HG03442 (cell line): ENCODE measurements at regions not wholly inside any gene's neighbourhood (a gene's known extent, or its start where the extent isn't known, plus 50 kb on each side); places are given as distances from the start of the nearest gene placed in this dataset.
"Not testable (repeated sequence)": the region's sequence is repeated elsewhere in the genome, so short reads cannot be mapped to it uniquely, and the experiment has no call there.

Experiments used
- ATAC-seq: cut with Tn5 transposase; IDR thresholded peaks from one replicate; pipeline ENCODE4 v1.9.1; 2021; ENCODE audit warnings: mild to moderate bottlenecking, moderate library complexity; ENCODE audit not compliant: unreplicated experiment

GRCh38 chr5:117588611-117589010, 1014.0 kb upstream of the SEMA6A start:
- no peak for ATAC-seq

- no peak for ATAC-seq
These were observed 1012.5 kb upstream of the SEMA6A start for GRCh38 chr5:117587111-117587510.

- no peak for ATAC-seq
These were observed 994.0 kb upstream of the SEMA6A start for GRCh38 chr5:117568622-117569021.

GRCh38 chr5:117568126-117568525, 993.5 kb upstream of the SEMA6A start:
- ATAC-seq: no peak

GRCh38 chr5:117562647-117563046, 988.0 kb upstream of the SEMA6A start:
- no peak for ATAC-seq

- no peak for ATAC-seq
These were observed 986.9 kb upstream of the SEMA6A start for GRCh38 chr5:117561531-117561930.

- no peak for ATAC-seq
These were observed 984.6 kb upstream of the SEMA6A start for GRCh38 chr5:117559005-117559844.

- no peak for ATAC-seq
These were observed 976.6 kb upstream of the SEMA6A start for GRCh38 chr5:117551236-117551635.

GRCh38 chr5:117547192-117547591, 972.6 kb upstream of the SEMA6A start:
- ATAC-seq: no peak

GRCh38 chr5:117539692-117540091, 965.1 kb upstream of the SEMA6A start:
- ATAC-seq: no peak

GRCh38 chr5:117533792-117534191, 959.2 kb upstream of the SEMA6A start:
- no peak for ATAC-seq

GRCh38 chr5:117533051-117533670, 958.5 kb upstream of the SEMA6A start:
- not testable (repeated sequence) for ATAC-seq

GRCh38 chr5:117519957-117520500, 945.4 kb upstream of the SEMA6A start:
- ATAC-seq: no peak

- ATAC-seq: no peak
These were observed 929.7 kb upstream of the SEMA6A start for GRCh38 chr5:117504305-117504704.

- no peak for ATAC-seq
These were observed 923.0 kb upstream of the SEMA6A start for GRCh38 chr5:117497601-117498000.

- no peak for ATAC-seq
These were observed 922.2 kb upstream of the SEMA6A start for GRCh38 chr5:117496801-117497200.

GRCh38 chr5:117494188-117494587, 919.6 kb upstream of the SEMA6A start:
- no peak for ATAC-seq

- no peak for ATAC-seq
These were observed 914.4 kb upstream of the SEMA6A start for GRCh38 chr5:117488976-117489500.

GRCh38 chr5:117487556-117487955, 912.9 kb upstream of the SEMA6A start:
- no peak for ATAC-seq

- no peak for ATAC-seq
These were observed 912.3 kb upstream of the SEMA6A start for GRCh38 chr5:117486879-117487391.

- ATAC-seq: no peak
These were observed 911.6 kb upstream of the SEMA6A start for GRCh38 chr5:117486261-117486660.

- ATAC-seq: no peak
These were observed 901.3 kb upstream of the SEMA6A start for GRCh38 chr5:117475919-117476318.
